CD4-positive, CD25-positive, alpha-beta regulatory T cell (primary cell): ENCODE measurements at regions not wholly inside any gene's neighbourhood (a gene's known extent, or its start where the extent isn't known, plus 50 kb on each side); places are given as distances from the start of the nearest gene placed in this dataset.
A peak's percentile ranks its signal among the peaks of the same experiment; 100 is the strongest.
"Not testable (repeated sequence)": the region's sequence is repeated elsewhere in the genome, so short reads cannot be mapped to it uniquely, and the experiment has no call there.

Experiments
- ATAC-seq, 2 donors: fragments of 150-1000 bp; cut with Tn5 transposase; one replicate each; pipeline ENCODE4 v1.10.0; 2021; ENCODE audit warnings: low read depth in 2 of 2, moderate number of reproducible peaks in 2 of 2, moderate library complexity in 1 of 2
- DNase-seq, 3 donors: peaks; one replicate each; pipeline versions ENCODE4 v3.0.0 to v3.0.0-alpha.2; 2012 to 2022; ENCODE audit warnings: mixed read lengths in 1 of 3
- H3K27ac ChIP-seq: one replicate; pipeline ENCODE4 v1.7.0; 2013; ENCODE audit warnings: mild to moderate bottlenecking, low read length; ENCODE audit not compliant: insufficient read depth, poor library complexity, severe bottlenecking
- H3K27me3 ChIP-seq: one replicate; pipeline ENCODE4 v1.7.0; 2013; ENCODE audit warnings: low read length; ENCODE audit not compliant: control insufficient read depth, insufficient read depth
- H3K36me3 ChIP-seq: one replicate; pipeline ENCODE4 v1.7.0; 2013; ENCODE audit warnings: mild to moderate bottlenecking, low read length, moderate library complexity; ENCODE audit not compliant: control insufficient read depth, insufficient read depth
- H3K4me1 ChIP-seq: 2 replicates; pipeline ENCODE4 v1.7.0; 2013; ENCODE audit warnings: mild to moderate bottlenecking, low read length; ENCODE audit not compliant: insufficient read depth, control insufficient read depth, poor library complexity, severe bottlenecking
- H3K4me3 ChIP-seq: one replicate; pipeline ENCODE4 v1.7.0; 2013; ENCODE audit warnings: low read depth, mild to moderate bottlenecking, low read length, moderate library complexity
- H3K9me3 ChIP-seq, 2 experiments: 1 replicate in 1 of 2; 2 replicates in 1 of 2; pipeline ENCODE4 v1.7.0; 2013; ENCODE audit warnings: low read length in 2 of 2, mild to moderate bottlenecking in 1 of 2, moderate library complexity in 1 of 2; ENCODE audit not compliant: control insufficient read depth in 2 of 2
- H3K27ac Mint-ChIP-seq, 3 donors: one replicate each; pipeline ENCODE4 v1.8.0; 2020 to 2022; ENCODE audit warnings: mild to moderate bottlenecking in 3 of 3, mixed read lengths in 3 of 3, moderate library complexity in 2 of 3
- H3K27me3 Mint-ChIP-seq: one replicate; pipeline ENCODE4 v1.8.0; 2022; ENCODE audit warnings: mild to moderate bottlenecking, mixed read lengths
- H3K36me3 Mint-ChIP-seq: one replicate; pipeline ENCODE4 v1.8.0; 2020; ENCODE audit warnings: mixed read lengths
- H3K4me1 Mint-ChIP-seq, 4 donors: one replicate each; pipeline ENCODE4 v1.8.0; 2020 to 2022; ENCODE audit warnings: mixed read lengths in 4 of 4, mild to moderate bottlenecking in 1 of 4
- H3K4me3 Mint-ChIP-seq, 4 donors: one replicate each; pipeline ENCODE4 v1.8.0; 2020 to 2022; ENCODE audit warnings: mild to moderate bottlenecking in 4 of 4, mixed read lengths in 4 of 4, moderate library complexity in 3 of 4
- H3K9me3 Mint-ChIP-seq, 7 donors: one replicate each; pipeline ENCODE4 v1.8.0; 2020 to 2022; ENCODE audit warnings: mixed read lengths in 7 of 7, mild to moderate bottlenecking in 3 of 7, moderate library complexity in 2 of 7

DNA sequence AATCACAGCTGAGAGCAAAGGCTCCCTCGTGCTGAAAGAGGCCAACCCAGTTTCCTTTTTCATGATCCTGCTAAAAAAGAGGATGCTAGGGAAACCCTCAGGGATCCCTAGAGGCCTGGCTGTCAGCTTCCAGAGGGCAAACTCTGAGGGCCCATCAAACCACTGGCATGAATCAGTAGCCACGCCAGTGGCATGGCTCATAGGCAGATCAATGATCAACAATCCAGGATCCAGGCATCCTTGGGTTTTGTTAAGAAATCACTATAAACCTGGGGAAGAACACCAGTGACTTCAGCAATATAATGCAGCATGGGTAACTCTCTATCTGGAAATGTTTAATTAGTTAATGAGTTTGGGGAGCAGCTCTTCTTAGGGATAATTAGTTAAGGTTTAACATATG lies 286.5 kb downstream of the C1D start:
- no peaks in the 10 kb centered on the region for H3K36me3 Mint-ChIP-seq
- DNase-seq (no peak), ATAC-seq (no peak)
- H3K27me3 Mint-ChIP-seq = peaks cover 4% of the 10 kb centered on the region
- H3K9me3 Mint-ChIP-seq = peaks cover 0 to 5% (median 0%) of the 10 kb centered on the region in 7 donors
- Histone ChIP-seq H3K36me3 (no peaks in the 10 kb centered on the region), H3K27me3 (peaks cover 2% of the 10 kb centered on the region), H3K27ac (no peak overlapping the region), H3K4me3 (no peak overlapping the region), H3K9me3 (no peaks in the 10 kb centered on the region), H3K4me1 (no peaks in the 10 kb centered on the region)
- no peaks in the 10 kb centered on the region for H3K4me1 Mint-ChIP-seq
- H3K27ac Mint-ChIP-seq = no peak overlapping the region
- H3K4me3 Mint-ChIP-seq = no peak overlapping the region

DNA sequence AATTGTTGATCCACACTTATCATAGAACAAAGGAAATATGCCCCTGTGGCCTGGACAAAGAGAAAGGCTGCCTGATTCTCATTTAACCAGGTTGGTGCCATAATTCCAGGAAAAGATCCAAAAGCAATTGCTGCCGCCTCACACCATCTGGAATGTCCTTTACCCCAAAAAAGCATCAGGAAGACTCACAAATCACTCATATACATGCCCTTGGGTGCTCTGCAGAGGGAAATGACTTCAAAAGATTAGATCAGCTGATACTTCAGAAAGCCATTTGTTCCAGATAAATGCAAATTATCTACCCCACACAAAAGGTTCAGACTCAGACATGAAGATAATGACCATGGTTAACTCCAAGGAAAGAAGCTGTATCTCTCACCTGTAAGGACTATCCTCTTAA lies 285.8 kb downstream of the C1D start:
- no peak overlapping the region for H3K27ac ChIP-seq
- peaks cover 4% of the 10 kb centered on the region for H3K27me3 Mint-ChIP-seq
- no peak overlapping the region for H3K4me3 ChIP-seq
- H3K4me3 Mint-ChIP-seq = no peak overlapping the region
- no peaks in the 10 kb centered on the region for H3K4me1 ChIP-seq
- DNase-seq (no peak), ATAC-seq (no peak)
- no peaks in the 10 kb centered on the region for H3K36me3 Mint-ChIP-seq
- no peaks in the 10 kb centered on the region for H3K4me1 Mint-ChIP-seq
- H3K27ac Mint-ChIP-seq = no peak overlapping the region
- H3K9me3 ChIP-seq = no peaks in the 10 kb centered on the region
- no peaks in the 10 kb centered on the region for H3K36me3 ChIP-seq
- peaks cover 0 to 5% (median 0%) of the 10 kb centered on the region in 7 donors for H3K9me3 Mint-ChIP-seq
- peaks cover 2% of the 10 kb centered on the region for H3K27me3 ChIP-seq

DNA sequence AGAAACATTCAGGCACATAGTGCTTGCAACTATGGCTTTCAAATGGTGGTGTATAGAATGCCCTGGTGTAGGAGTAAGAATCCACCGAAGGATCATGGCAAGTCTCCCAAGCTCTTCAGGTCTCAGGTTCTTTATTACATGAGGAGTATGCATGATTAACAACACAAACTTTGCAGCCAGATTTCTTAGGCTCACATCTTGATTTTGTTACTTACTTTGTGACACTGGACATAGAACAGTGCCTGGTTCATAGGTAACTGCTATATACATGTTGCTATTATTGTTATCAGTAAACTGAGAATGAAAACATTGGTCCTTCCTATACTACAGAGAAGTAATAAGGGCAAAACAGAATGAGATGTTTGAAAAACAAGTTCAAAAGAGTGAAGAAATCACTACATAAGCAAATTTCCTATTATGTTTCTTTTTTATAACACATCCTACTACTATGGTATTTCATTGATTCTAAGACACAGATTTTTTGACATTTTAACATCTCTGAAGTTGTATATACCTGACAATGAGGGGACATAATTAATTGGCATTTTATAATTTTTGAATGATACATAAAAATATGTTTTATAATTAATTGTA lies 284.9 kb downstream of the C1D start:
- no peak overlapping the region for H3K27ac ChIP-seq
- Mint-ChIP-seq H3K27me3 (peaks cover 4% of the 10 kb centered on the region), H3K4me3 (no peak overlapping the region), H3K36me3 (no peaks in the 10 kb centered on the region), H3K4me1 (no peaks in the 10 kb centered on the region), H3K27ac (no peak overlapping the region), H3K9me3 (peaks cover 0 to 5% (median 0%) of the 10 kb centered on the region in 7 donors)
- no peaks in the 10 kb centered on the region for H3K36me3 ChIP-seq
- no peak overlapping the region for H3K4me3 ChIP-seq
- H3K27me3 ChIP-seq = peaks cover 2% of the 10 kb centered on the region
- H3K4me1 ChIP-seq = no peaks in the 10 kb centered on the region
- no peak for DNase-seq
- H3K9me3 ChIP-seq = no peaks in the 10 kb centered on the region
- ATAC-seq = no peak

DNA sequence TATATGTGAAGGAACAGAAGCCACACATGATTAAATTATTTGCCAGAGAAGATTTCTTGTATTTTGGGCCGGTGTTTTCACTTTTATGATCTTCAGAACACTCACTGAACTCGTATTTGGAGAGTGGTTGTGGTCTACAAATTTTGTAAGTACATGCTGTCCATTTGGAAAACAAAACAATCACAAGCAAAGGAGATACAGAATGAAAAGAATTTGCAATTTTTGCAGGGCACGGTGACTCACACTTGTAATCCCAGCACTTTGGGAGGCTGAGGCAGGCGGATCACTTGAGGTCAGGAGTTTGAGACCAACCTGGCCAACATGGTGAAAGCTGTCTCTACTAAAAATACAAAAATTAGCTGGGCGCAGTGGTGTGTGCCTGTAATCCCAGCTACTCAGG lies 282.0 kb downstream of the C1D start:
- not testable (repeated sequence) for H3K4me1 Mint-ChIP-seq, H3K4me1 ChIP-seq, H3K9me3 ChIP-seq, ATAC-seq, H3K27me3 Mint-ChIP-seq, H3K27me3 ChIP-seq, H3K36me3 Mint-ChIP-seq, H3K4me3 Mint-ChIP-seq, H3K36me3 ChIP-seq, H3K4me3 ChIP-seq, H3K27ac ChIP-seq, H3K9me3 Mint-ChIP-seq, H3K27ac Mint-ChIP-seq, DNase-seq

DNA sequence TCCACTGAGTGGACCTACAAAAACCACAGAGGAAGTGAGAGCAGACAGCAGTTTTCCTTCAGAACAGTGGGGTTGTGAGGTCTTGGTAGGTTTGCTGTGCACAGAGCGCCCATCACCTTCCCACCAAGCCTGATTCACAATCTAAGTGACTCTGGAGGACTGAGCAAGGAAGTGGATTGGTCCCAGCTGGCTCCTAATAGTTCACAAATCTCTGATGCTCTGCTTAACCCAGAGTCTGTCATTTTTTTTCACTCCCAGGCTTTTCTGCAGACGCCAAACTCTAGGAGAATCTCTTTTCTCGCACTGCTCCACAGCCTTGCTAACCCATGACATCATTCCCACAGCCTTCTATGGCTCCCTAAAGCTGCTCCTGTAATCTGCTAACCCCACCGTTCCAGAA lies 280.4 kb downstream of the C1D start:
- H3K27me3 Mint-ChIP-seq = peaks cover 4% of the 10 kb centered on the region
- H3K4me3 Mint-ChIP-seq = no peak overlapping the region
- no peaks in the 10 kb centered on the region for H3K9me3 ChIP-seq
- no peaks in the 10 kb centered on the region for H3K36me3 Mint-ChIP-seq
- no peaks in the 10 kb centered on the region for H3K4me1 ChIP-seq
- ATAC-seq (no peak), DNase-seq (no peak)
- no peak overlapping the region for H3K27ac Mint-ChIP-seq
- H3K9me3 Mint-ChIP-seq = no peaks in the 10 kb centered on the region
- H3K27ac ChIP-seq = no peak overlapping the region
- H3K4me3 ChIP-seq = no peak overlapping the region
- no peaks in the 10 kb centered on the region for H3K36me3 ChIP-seq
- no peaks in the 10 kb centered on the region for H3K27me3 ChIP-seq
- H3K4me1 Mint-ChIP-seq = no peaks in the 10 kb centered on the region

DNA sequence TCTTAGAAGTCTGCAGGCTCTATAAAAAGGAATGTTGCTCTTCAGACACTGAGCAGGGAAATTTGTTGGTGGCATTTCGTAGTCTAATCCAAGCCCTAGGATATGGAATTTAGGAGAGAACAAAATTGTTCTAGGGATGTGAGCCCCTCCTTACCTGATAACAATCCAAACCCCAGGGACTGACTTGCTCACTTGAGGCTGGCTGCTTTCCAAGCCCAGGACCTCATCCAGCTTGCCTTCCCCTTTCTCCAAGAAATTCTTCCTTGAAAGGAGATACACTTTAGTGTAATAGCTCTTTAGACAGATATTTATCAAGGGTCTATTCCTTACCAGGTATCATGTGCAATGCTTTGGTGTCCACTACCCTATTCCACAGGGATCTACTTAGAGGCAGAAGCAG lies 279.8 kb downstream of the C1D start:
- H3K4me1 Mint-ChIP-seq = no peaks in the 10 kb centered on the region
- H3K27me3 Mint-ChIP-seq = peaks cover 4% of the 10 kb centered on the region
- H3K27ac ChIP-seq = no peak overlapping the region

DNA sequence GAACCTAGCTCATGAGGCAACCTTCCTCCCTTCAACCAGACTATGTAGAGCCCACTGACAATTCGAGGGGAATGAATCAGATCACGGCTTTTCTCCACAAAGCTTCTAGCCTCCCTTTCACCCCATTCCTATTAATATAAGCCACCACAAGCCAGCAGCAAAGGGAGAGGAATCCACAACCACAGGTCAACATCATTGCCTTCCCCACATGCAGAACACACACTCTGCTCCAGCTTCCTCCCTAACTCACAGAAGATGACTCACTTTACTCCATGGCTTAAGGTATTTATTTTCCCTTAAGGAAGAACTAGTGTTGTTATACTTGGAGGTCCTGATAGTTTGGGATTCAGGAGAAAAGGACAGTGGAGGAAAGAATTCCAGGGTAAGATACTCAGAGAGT lies 272.2 kb downstream of the C1D start:
- H3K36me3 Mint-ChIP-seq = no peaks in the 10 kb centered on the region
- DNase-seq (no peak), ATAC-seq (no peak)
- peaks cover 0 to 2% (median 0%) of the 10 kb centered on the region in 7 donors for H3K9me3 Mint-ChIP-seq
- Histone ChIP-seq H3K9me3 (no peaks in the 10 kb centered on the region), H3K27ac (no peak overlapping the region), H3K4me1 (no peaks in the 10 kb centered on the region), H3K4me3 (no peak overlapping the region), H3K36me3 (no peaks in the 10 kb centered on the region), H3K27me3 (no peaks in the 10 kb centered on the region)
- peaks cover 2% of the 10 kb centered on the region for H3K27me3 Mint-ChIP-seq
- no peak overlapping the region for H3K27ac Mint-ChIP-seq
- no peak overlapping the region for H3K4me3 Mint-ChIP-seq
- no peaks in the 10 kb centered on the region for H3K4me1 Mint-ChIP-seq

More for the DNA sequence above, 279.8 kb downstream of the C1D start:
- Histone ChIP-seq H3K27me3 (no peaks in the 10 kb centered on the region), H3K36me3 (no peaks in the 10 kb centered on the region), H3K4me3 (no peak overlapping the region), H3K9me3 (no peaks in the 10 kb centered on the region), H3K4me1 (no peaks in the 10 kb centered on the region)
- no peaks in the 10 kb centered on the region for H3K9me3 Mint-ChIP-seq
- H3K36me3 Mint-ChIP-seq = no peaks in the 10 kb centered on the region
- DNase-seq (no peak), ATAC-seq (no peak)
- H3K27ac Mint-ChIP-seq = no peak overlapping the region
- no peak overlapping the region for H3K4me3 Mint-ChIP-seq

DNA sequence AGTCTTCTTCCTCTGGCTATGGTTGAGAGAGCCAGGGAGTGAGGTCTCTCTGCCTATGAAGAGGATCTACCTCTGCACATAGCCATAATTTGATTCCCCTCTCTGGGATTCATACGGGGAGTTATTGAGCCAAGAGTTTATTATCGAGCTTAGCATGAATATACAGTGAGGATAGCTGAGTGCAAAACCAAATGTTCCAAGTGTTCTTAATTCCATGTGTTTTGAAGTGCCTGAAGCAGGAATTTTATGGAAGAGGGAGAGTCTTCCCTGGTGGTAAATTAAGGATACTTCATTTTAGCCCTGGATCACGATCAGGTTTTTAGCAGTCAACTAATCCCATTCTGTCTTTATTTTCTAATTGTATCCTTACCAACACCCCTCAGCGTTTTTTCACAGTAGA lies 270.6 kb downstream of the C1D start:
- Mint-ChIP-seq H3K4me1 (no peaks in the 10 kb centered on the region), H3K4me3 (no peak overlapping the region), H3K27ac (peak overlapping the region in 1 of 3 donors; percentile 39), H3K9me3 (peaks cover 0 to 2% (median 0%) of the 10 kb centered on the region in 7 donors), H3K36me3 (no peaks in the 10 kb centered on the region), H3K27me3 (peaks cover 6% of the 10 kb centered on the region)
- Histone ChIP-seq H3K9me3 (no peaks in the 10 kb centered on the region), H3K36me3 (no peaks in the 10 kb centered on the region), H3K27ac (no peak overlapping the region), H3K4me3 (no peak overlapping the region), H3K4me1 (no peaks in the 10 kb centered on the region), H3K27me3 (no peaks in the 10 kb centered on the region)
- ATAC-seq = no peak
- no peak for DNase-seq
